ENCODE measurements at regions not wholly inside any gene's neighbourhood (a gene's known extent, or its start where the extent isn't known, plus 50 kb on each side); places are given as distances from the start of the nearest gene placed in this dataset.

DNA sequence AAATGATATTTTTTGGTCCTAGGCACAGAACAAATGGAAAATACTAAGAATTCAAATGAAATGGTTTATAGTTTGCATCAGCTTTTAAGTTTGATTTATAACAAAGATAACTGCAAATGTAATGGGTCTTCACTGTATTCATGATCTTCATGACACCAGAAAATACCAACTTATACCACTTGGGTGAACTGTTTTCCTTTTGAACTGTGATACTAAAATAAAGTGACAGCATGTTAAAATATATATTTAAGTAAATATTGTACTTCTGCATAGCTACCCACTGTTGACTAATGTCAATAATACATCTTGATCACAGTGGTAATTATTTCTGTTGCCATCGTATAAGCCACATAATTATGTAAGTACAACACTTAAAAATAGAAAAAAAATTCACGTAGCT, 442.0 kb upstream of the ANKRD30A start:
- no peak for DNase-seq

DNA sequence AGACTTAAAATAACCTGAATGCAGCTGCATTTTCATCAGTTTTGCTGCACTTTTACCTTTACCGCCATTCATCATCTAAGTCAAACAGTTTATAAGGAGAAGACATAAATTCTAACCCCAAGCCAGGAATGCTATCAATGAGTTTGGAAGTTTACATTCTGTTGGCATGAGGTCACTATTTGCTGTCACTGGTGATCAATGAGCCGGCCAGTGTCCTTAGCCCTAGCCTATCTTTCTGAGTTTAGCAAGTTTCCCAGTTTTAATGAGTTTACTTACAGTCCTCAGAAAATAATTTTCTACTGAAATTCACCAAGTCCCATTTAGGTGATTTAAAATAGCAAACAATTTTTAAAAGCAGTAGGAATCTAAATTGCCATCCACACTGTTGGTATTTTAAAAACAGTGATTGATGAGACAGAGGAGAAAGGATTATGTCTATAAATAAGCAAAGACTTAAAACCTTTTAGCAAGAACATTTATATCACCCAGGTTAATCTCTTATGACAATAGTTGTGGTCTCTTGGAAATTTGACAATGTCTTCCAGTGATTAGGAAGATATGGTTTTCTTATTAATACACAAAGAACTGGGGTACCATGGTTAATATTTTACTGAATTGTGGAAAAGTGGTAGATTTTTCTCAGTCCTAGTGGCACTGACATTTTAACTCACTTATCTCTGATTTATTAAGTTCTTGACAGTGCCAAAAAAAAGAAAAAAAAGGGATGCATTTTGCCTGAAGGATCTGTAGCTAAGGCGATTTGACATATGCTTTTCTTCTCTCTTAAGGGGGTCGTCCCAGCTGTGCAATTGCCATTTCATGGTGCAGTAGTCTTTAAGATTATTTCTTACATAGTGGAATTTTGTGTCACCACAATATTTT, 443.4 kb upstream of the ANKRD30A start:
- DNase-seq: no peak

DNA sequence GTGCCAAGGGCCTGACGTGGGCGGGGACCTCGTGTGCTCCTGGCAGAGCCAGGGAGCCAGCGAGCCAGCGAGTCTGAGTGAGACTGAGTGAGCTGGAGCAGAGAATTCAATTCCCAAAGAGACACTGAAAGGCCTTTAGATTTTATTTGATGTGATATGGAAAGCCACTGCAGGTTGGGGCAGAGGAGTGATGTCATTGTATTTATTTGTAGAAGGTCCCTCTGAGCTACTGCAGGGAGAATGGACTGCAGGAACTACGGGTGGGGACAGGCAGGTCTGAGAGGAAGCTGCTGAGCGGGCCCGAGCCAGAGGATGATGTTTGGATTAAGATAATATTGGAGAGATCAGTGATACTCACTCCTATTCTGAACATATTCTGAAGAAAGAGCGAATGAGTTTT, 445.8 kb upstream of the ANKRD30A start:
- DNase-seq: no peak

DNA sequence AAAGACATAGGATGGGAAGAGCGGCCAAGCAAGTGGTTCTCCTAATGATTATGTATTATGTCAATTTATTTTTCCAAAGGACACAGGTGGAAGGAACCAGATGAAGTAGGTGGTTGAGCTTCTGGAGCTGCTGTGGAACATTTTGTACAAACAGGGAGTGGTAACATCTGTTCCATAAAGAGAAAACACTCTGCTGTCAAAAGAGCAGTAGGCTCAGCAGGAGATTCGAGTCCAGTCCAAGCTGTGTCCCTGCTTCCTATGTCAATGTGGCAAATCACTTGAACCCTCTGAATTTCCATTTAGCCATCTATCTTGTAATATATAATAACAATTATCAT, 448.0 kb upstream of the ANKRD30A start:
- DNase-seq: no peak

DNA sequence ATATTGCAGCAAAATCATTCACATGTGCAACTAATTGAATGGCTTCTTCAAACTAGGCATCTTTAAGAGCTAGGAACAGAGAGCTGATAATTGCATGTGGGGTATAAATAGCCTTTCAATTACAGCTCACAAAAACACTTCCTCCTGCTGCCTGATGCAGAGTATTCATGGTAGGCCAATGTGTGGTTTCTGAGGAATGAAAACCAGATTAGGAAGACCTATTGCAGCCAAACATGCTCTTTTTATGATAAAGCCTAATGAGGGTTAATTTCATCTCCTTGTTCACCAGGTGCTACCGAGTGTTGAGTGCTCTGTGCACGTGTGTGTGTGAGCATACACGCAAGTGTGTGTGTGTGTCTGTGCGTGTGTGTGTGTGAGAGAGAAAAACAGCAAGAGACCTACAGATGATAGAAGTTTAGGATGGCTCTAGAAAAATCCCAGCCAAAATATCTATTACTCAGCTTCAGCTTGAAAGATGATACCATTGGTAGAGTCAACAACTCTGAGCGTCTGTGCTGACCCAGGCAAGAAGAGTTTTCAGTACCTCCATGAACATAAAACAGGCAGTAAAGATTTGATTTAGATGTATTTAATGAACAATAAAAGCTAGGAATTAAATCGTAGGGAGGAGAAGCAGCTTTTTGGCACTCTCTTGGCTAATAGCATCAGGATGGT, 448.5 kb upstream of the ANKRD30A start:
- no peak for DNase-seq

DNA sequence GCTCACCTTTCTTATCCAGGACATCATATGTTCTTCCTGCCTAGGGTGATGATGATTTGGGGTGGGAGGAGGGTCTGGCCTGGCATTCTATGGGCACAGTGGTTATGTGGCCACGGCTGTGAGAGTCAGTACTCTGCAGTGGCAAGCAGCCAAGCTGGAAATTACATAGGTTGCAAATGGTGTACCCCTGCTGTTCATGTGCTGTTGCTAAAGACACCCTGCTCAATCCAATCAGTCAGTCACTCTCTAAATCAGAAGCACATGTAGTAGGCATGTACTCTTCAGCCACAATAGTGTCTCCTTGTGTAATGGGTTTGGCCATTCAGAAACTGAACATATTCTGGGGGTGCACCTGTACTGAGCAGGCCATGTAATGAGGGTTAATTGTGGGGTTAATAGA, 449.1 kb upstream of the ANKRD30A start:
- no peak for DNase-seq

DNA sequence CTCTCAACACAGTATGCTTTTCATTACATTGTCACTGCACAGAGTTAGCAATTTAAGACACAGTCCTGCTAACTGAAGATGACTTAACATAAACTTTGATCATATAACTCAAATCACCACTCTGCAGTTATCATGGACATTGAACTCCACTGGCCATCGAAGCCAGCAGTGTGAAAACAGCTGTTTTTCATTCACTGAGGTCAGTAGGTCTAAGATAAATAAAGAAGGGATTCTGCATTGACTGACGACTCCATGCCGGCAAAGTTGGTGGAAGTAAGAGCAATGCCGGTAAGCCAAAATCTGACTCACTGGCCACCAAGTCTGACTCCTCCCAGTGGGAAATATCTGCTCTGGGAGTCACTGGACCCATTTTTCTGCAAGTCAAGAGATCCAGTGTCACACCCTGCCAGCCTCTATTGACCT, 449.9 kb upstream of the ANKRD30A start:
- DNase-seq: no peak

DNA sequence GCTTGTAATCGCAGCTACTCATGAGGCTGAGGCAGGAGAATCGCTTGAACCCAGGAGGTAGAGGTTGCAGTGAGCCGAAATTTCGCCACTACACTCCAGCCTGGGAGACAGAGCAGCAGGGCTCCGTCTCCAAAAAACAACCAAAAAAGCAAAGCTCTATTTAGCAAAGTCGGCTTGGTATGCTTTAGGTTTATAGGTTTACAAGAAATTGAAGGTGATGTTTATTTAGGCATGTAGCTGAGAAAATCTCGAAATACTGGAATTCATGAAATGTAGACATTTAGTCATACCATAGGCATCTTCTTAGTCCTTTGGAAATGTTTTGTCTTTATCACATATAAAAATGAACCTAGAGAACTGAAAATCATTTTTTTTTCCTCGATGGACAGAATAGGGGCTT, 453.8 kb upstream of the ANKRD30A start:
- DNase-seq: no peak

DNA sequence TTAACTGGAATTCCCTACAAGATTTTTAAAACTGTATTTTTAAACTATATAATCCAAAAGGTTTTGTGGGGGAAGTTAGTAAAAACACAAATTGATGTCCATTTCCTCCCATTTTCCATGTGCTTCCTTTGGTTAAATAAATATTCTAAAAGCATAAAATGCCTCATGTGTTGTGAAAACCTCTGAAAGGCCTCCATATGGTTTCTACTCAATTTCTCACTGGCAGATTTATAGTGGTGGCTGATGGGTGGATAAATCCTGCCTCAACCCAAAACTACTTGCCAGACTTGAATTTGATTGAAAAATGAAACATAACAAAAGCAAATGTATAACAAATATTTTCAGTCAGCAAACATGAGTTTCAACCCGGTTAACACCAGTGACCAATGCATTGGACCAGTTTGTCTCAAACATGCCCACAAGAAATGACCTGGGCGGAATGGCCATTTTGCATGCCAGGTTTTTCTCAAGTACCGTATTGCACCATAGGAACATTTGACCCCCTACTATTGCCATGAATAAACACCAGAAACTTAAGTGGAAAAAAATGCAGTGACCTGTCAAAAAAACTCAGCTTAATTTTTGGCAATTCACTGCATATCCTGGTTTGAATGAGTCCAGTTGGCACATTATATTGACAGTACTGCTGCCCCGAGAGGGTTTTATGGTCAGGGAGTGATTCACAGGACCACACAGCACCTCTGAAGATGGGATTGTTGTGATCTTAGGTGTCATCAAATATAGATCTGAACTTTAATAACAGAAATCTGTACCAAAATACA, 454.6 kb upstream of the ANKRD30A start:
- DNase-seq: no peak

DNA sequence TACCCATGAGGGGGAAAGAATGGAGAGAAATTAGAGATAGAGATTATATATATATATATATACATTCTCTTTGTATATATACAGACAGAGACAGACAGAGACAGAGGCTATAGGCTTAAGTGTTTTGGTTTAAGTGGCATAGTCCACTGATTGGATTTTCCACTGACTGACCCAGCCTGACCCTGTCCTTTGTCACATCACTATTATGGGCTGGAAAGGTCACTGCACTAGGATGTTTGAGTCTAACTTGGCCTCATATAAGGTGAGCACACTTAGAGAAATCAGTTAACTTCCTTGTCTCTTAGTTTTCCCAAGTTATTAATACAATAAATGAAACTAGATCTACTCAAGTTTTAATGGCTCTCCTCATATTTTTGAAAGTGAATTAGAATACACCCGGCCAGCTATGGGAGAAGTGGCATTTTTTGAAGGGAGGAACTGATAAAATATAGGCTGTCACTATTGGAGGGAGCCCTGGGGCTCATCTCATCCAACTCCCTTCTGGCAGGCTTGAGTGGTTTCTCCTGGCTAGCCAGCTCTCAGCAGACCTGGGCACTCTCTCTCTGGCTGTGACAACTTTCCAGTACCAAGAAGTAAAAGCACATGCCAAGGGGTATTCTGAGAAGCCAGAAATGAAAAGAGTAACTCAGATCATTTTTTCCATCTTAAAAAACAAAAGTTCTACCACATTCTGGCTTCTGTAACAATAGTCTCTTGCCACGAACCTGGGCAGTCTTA, 455.6 kb upstream of the ANKRD30A start:
- no peak for DNase-seq

DNA sequence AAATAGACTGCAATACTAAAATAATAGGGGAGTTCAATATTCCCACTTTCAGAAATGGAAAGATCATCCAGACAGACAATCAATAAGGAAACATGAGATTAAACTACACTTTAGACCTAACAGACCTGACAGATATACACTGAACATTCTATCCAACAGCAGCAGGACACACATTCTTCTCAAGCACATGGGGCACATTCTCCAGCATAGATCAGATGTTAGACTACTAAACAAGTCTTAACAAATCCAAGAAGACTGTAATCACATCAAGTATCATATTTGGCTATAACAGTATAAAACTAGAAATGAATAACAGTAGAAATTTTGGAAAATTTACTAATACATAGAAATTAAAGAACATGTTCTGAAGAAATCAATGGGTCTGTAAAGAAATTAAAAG, 458.9 kb upstream of the ANKRD30A start:
- no peak for DNase-seq

DNA sequence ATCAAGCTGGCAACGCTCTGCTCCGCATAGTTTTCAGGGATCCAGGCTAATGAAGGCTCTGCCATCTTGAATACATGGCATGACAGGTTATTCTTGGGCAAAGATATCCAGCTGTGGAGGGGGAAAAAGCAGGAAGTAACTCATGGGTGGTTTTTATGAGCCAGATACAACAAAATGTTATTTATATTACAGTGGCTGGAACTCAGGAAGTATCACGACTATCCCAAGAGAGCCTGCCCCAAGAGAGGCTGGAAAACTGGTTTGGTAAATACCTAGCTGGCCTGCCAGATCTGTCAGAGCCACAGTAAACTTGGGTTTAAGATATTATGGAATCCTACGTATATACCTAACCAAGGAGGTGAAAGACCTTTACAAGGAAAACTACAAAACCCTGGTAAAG, 462.8 kb upstream of the ANKRD30A start:
- DNase-seq: no peak

DNA sequence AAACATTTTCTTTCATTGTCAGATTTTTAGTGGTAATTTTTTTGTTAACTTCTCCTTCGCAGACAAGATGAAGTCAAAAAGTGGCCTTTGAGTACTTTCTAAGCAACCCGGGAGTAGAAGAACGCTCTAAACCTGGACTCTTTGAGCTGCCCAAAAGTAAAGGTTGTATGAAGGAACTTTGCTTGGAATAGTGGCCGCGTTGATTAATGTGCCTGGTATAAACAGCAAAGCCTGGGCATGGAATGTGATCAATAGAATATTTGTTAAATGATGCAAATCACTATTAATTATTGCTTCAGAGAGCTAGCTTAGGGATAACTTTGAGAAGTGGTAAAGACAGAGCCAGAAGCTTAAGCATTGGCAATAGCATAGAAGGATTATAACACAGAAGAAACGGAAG, 475.1 kb upstream of the ANKRD30A start:
- no peak for DNase-seq

DNA sequence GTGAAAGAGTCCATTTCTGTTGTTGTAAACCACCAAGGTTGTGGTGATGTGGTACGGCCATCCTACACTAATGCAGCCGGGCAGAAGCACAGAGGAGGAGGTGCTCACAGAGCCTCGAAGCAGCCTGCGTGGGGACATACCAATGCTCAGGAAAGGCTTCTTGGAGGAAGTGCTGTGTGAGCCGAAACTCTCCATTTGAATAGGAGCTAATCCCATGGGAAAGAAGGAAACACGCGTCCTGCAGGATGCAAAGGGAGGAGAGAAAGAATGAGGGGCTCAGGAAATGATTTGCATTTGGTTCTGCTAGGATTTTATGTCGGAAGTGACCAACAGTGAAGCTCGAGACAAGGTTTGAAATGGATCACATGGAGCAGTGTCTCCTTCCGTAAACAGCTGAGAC, 477.9 kb upstream of the ANKRD30A start:
- no peak for DNase-seq

DNA sequence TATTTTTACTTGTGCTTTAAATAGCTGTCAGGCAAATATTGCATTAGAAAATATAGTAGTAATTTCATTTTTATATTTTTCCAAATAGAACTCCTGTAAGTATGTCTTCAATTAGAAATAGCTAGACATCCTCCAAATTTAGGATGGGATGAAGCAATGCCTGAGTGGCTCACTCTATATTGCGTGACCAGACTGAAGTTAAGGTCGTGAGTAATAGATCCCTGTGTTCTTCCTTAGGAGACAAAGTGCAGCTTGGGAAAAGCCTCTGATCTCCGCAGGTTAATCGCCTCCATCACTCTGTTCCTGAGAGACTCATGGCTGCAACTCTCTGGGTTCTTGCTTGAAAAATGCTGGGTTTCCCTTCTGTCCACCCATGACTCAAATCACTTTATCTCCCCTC, 484.8 kb upstream of the ANKRD30A start:
- DNase-seq: no peak

DNA sequence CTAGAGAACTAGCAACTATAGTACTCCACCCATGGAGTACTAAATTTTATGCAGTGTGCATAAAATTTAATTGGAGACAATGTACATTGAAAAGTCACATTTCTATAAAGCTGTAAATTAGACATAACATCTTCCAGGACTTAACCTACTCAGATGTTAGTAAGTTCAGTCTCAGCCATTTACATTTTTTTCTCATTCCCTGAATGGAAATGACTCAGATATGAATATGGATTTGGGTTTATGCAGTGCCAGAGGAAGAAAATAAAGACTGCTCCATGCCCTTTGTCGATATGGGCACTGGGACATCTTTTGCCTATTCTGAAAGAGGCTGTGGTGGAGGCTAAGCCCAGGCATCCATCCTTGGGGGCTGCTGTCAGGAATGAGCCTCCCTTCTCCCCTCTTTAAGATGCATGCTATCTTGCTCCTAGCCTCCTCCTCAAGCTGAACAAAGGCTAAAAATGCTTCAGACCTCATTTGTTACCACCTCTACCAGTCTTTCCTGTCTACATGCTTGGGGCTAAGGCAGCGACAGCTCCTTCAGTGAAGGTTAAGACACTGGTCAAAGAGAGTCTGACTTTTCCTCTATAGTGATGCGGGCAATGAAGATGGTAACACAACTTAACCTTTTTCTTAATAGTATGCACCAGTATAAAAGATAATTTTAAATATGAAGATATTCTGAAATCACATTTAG, 486.8 kb upstream of the ANKRD30A start:
- DNase-seq: no peak

DNA sequence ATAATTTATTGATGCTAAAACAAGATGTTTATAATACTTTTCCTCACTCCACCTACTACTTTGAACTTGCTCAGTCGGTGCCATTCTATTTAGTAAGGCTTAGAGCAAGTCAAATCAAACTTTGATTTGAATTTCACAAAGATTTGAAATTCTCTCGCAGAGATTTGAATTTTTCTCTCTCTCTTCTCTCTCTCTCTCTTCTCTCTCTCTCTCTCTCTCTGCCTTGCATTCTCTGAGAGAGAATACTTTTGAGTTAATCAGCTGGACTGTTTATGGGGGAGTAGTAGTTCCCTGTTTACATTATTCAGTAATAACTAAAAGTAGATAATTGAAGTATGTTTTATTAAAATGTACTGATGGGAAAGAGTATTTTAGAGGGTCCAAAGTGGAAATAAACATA, 488.5 kb upstream of the ANKRD30A start:
- DNase-seq: no peak

DNA sequence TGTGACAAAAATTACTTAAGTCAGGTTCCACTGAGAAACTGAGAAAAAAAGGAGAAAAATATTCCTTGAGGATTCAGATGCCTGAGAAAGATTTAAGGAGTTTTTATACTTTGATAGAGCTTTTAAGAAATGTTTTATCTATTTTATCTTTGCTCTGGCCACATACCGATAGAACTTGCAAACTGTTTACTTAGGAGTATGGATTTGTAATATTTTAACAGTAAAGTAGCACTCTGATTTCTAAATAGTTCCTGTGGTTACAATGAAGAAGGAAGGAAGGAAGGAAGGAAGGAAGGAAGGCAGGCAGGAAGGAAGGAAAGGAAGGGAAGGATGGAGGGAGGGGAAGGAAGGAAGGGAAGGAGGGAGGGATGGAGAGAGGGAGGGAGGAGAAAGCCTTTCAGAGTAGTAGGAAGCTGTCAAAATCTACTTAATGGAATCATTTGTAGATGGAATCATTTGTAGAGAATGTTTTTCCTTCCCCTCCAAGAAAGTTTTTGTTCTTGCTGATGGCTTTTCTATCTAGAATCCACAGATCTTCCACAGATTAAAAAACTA, 489.0 kb upstream of the ANKRD30A start:
- no peak for DNase-seq

DNA sequence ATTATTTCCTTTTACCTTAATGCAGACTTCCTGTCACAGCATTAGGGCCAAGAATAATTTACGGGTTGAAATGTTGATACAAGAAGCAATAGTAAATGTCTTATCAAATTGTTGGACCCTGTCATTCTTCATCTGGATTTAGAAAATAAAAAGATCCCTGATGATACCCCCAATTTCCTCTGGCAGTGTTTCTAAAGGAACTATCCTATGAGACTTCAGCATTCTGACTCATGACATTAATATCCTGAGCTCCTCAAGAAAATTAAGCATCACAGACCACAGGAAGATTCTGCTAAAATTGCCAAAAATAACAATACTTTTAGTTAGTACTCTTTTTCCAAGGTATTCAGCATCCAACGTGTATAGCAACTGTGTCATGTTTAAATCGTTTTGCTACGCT, 490.5 kb upstream of the ANKRD30A start:
- DNase-seq: no peak

DNA sequence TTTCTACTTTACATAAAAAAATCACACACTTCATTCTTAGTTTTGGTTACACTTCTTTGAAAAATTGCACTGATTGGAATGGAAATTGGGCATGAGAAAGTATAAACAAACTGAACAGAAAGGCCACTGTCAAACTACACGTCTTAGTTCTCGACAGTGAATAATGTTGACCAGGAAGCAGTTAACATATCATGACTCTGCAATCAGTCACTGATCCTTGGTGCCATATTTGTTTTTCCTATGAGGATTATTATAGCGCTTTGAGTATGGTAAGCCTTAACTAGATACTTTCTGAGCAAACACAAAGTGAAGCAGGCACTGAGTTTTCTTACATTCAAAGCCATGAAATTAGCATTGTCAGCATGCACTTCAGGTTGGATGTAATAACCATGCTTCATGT, 495.1 kb upstream of the ANKRD30A start:
- no peak for DNase-seq

DNA sequence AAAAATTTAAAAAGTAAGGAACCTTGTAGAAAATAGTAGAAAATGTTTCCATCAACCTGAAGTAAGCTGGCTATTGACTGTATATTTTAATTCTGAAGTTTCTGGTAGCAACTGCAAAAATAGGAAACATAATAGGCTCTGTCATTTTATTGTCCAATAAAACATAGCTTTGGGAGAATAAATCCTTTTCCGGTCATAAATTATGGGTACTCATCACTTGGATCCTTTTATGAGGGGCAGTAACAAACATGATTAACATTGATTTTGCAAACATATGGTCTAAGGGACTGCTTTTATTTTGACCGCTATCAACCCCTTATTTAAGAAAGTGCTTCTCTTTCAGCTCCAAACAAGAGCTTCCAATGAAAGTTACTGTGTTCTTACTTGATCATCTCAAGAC, 495.9 kb upstream of the ANKRD30A start:
- no peak for DNase-seq

DNA sequence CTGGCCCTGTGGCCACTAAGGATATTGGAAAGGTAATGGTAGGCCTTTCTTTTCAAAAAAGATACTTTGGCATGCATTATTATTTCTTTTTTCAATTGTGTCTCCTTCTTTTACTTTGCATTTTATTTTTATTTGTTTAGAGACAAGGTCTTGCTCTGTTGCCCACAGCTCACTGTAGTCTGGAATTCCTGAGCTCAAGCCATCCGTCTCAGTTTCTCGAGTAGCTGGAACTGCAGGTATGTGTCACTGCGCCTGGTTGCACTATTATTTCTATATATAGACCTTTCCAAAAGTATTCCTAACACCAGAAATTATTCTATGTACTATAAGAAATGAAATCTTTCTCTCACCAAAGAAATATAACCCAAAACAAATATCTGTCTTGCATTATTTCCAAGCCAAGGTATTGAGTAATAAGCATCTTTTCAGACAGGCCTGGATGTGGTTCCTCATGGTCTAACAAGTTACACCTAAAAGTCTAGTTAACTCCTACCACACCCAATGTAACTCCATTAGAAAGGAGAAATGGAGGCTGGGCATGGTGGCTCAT, 500.8 kb upstream of the ANKRD30A start:
- no peak for DNase-seq

Data from inflammatory macrophage (primary cell).